ENCODE measurements at regions not wholly inside any gene's neighbourhood (a gene's known extent, or its start where the extent isn't known, plus 50 kb on each side); places are given as distances from the start of the nearest gene placed in this dataset.
"Not testable (repeated sequence)": the region's sequence is repeated elsewhere in the genome, so short reads cannot be mapped to it uniquely, and the experiment has no call there.

GRCh38 chr22:22296047-22296446 lies 51.5 kb downstream of the VPREB1 start:
- not testable (repeated sequence) for H3K9me3 ChIP-seq (ENCODE audit: low read length); H3K9ac ChIP-seq (ENCODE audit: low read length); H3K27me3 ChIP-seq (ENCODE audit: low read length); H3K36me3 ChIP-seq (ENCODE audit: insufficient read depth, low read length); DNase-seq; H3K4me1 ChIP-seq (ENCODE audit: low read length); H3K9me2 ChIP-seq (replicated peaks; ENCODE audit: insufficient read depth, low read length); H3K27ac ChIP-seq (ENCODE audit: low read length); H3K4me3 ChIP-seq (ENCODE audit: low read length); H4K20me1 ChIP-seq (ENCODE audit: insufficient read depth, low read depth, low read length); H2AFZ ChIP-seq (ENCODE audit: low read length)
- Histone ChIP-seq H3K79me2 (ENCODE audit: low read length) (peaks cover 37% of the 10 kb centered on the region), H3K4me2 (ENCODE audit: low read depth, low read length, poor library complexity, severe bottlenecking) (peak overlapping the region; percentile 29)

GRCh38 chr22:22297159-22297793 lies 52.7 kb downstream of the VPREB1 start:
- peak overlapping the region; percentile 79 for H3K4me3 ChIP-seq (ENCODE audit: low read length)
- H3K27me3 ChIP-seq (ENCODE audit: low read length); H4K20me1 ChIP-seq (ENCODE audit: insufficient read depth, low read depth, low read length); H3K9me3 ChIP-seq (ENCODE audit: low read length); H2AFZ ChIP-seq (ENCODE audit: low read length); H3K9me2 ChIP-seq (replicated peaks; ENCODE audit: insufficient read depth, low read length); H3K36me3 ChIP-seq (ENCODE audit: insufficient read depth, low read length); H3K4me1 ChIP-seq (ENCODE audit: low read length): not testable (repeated sequence)
- DNase-seq = peak; percentile 67
- peak overlapping the region; percentile 84 for H3K9ac ChIP-seq (ENCODE audit: low read length)
- peak overlapping the region; percentile 60 for H3K4me2 ChIP-seq (ENCODE audit: low read depth, low read length, poor library complexity, severe bottlenecking)
- H3K27ac ChIP-seq (ENCODE audit: low read length) = peak overlapping the region; percentile 67; the same call in 1 of the 2 replicates
- peaks cover 48% of the 10 kb centered on the region for H3K79me2 ChIP-seq (ENCODE audit: low read length)

- Histone ChIP-seq H3K4me3 (ENCODE audit: low read length) (peak overlapping the region; percentile 79), H3K27ac (ENCODE audit: low read length) (peak overlapping the region; percentile 67; the same call in 1 of the 2 replicates), H3K4me2 (ENCODE audit: low read depth, low read length, poor library complexity, severe bottlenecking) (peak overlapping the region; percentile 62), H3K79me2 (ENCODE audit: low read length) (peaks cover 50% of the 10 kb centered on the region), H3K9ac (ENCODE audit: low read length) (peak overlapping the region; percentile 84)
- not testable (repeated sequence) for H3K9me2 ChIP-seq (replicated peaks; ENCODE audit: insufficient read depth, low read length); H3K9me3 ChIP-seq (ENCODE audit: low read length); H3K4me1 ChIP-seq (ENCODE audit: low read length); H4K20me1 ChIP-seq (ENCODE audit: insufficient read depth, low read depth, low read length); H2AFZ ChIP-seq (ENCODE audit: low read length); H3K27me3 ChIP-seq (ENCODE audit: low read length); H3K36me3 ChIP-seq (ENCODE audit: insufficient read depth, low read length)
- DNase-seq = peak; percentile 92
Observed at GRCh38 chr22:22297794-22298653, 53.4 kb downstream of the VPREB1 start.

- Histone ChIP-seq H3K79me2 (ENCODE audit: low read length) (peaks cover 53% of the 10 kb centered on the region), H3K9ac (ENCODE audit: low read length) (peak overlapping the region; percentile 84), H3K4me2 (ENCODE audit: low read depth, low read length, poor library complexity, severe bottlenecking) (peak overlapping the region; percentile 62), H3K4me3 (ENCODE audit: low read length) (peak overlapping the region; percentile 79), H3K27ac (ENCODE audit: low read length) (peak overlapping the region; percentile 67; the same call in 1 of the 2 replicates)
- not testable (repeated sequence) for H3K27me3 ChIP-seq (ENCODE audit: low read length); H3K9me3 ChIP-seq (ENCODE audit: low read length); H4K20me1 ChIP-seq (ENCODE audit: insufficient read depth, low read depth, low read length); H2AFZ ChIP-seq (ENCODE audit: low read length); H3K4me1 ChIP-seq (ENCODE audit: low read length); H3K9me2 ChIP-seq (replicated peaks; ENCODE audit: insufficient read depth, low read length); H3K36me3 ChIP-seq (ENCODE audit: insufficient read depth, low read length); DNase-seq
Observed at GRCh38 chr22:22298654-22299009, 54.0 kb downstream of the VPREB1 start.

- peaks cover 56% of the 10 kb centered on the region for H3K79me2 ChIP-seq (ENCODE audit: low read length)
- not testable (repeated sequence) for H3K9ac ChIP-seq (ENCODE audit: low read length); DNase-seq; H2AFZ ChIP-seq (ENCODE audit: low read length); H3K27me3 ChIP-seq (ENCODE audit: low read length); H3K36me3 ChIP-seq (ENCODE audit: insufficient read depth, low read length); H3K27ac ChIP-seq (ENCODE audit: low read length); H3K4me3 ChIP-seq (ENCODE audit: low read length); H4K20me1 ChIP-seq (ENCODE audit: insufficient read depth, low read depth, low read length); H3K4me1 ChIP-seq (ENCODE audit: low read length); H3K9me2 ChIP-seq (replicated peaks; ENCODE audit: insufficient read depth, low read length); H3K9me3 ChIP-seq (ENCODE audit: low read length)
- peak overlapping the region; percentile 19 for H3K4me2 ChIP-seq (ENCODE audit: low read depth, low read length, poor library complexity, severe bottlenecking)
Observed at GRCh38 chr22:22300511-22300910, 55.9 kb downstream of the VPREB1 start.

- H3K9me2 ChIP-seq (replicated peaks; ENCODE audit: insufficient read depth, low read length); H3K4me3 ChIP-seq (ENCODE audit: low read length); H3K4me1 ChIP-seq (ENCODE audit: low read length); DNase-seq; H3K36me3 ChIP-seq (ENCODE audit: insufficient read depth, low read length); H2AFZ ChIP-seq (ENCODE audit: low read length); H4K20me1 ChIP-seq (ENCODE audit: insufficient read depth, low read depth, low read length); H3K27me3 ChIP-seq (ENCODE audit: low read length); H3K27ac ChIP-seq (ENCODE audit: low read length); H3K9me3 ChIP-seq (ENCODE audit: low read length); H3K9ac ChIP-seq (ENCODE audit: low read length): not testable (repeated sequence)
- H3K79me2 ChIP-seq (ENCODE audit: low read length) = peaks cover 52% of the 10 kb centered on the region
- peak overlapping the region; percentile 19 for H3K4me2 ChIP-seq (ENCODE audit: low read depth, low read length, poor library complexity, severe bottlenecking)
Observed at GRCh38 chr22:22300946-22301345, 56.4 kb downstream of the VPREB1 start.

GRCh38 chr22:22316589-22316988 lies 72.0 kb downstream of the VPREB1 start:
- Histone ChIP-seq H3K4me1 (ENCODE audit: low read length) (peaks cover 5% of the 10 kb centered on the region; the same call in 1 of the 2 replicates), H3K79me2 (ENCODE audit: low read length) (peaks cover 8% of the 10 kb centered on the region; the same call in 1 of the 2 replicates), H3K27me3 (ENCODE audit: low read length) (no peaks in the 10 kb centered on the region), H3K27ac (ENCODE audit: low read length) (no peak overlapping the region), H3K9me3 (ENCODE audit: low read length) (no peaks in the 10 kb centered on the region), H2AFZ (ENCODE audit: low read length) (no peak overlapping the region), H3K9me2 (replicated peaks; ENCODE audit: insufficient read depth, low read length) (no peaks in the 10 kb centered on the region), H3K9ac (ENCODE audit: low read length) (no peak overlapping the region), H4K20me1 (ENCODE audit: insufficient read depth, low read depth, low read length) (no peaks in the 10 kb centered on the region), H3K36me3 (ENCODE audit: insufficient read depth, low read length) (peaks cover 14% of the 10 kb centered on the region; the same call in 1 of the 2 replicates), H3K4me2 (ENCODE audit: low read depth, low read length, poor library complexity, severe bottlenecking) (no peak overlapping the region), H3K4me3 (ENCODE audit: low read length) (no peak overlapping the region)
- DNase-seq = no peak

- Histone ChIP-seq H3K4me3 (ENCODE audit: low read length) (no peak overlapping the region), H3K4me2 (ENCODE audit: low read depth, low read length, poor library complexity, severe bottlenecking) (no peak overlapping the region), H3K9me3 (ENCODE audit: low read length) (no peaks in the 10 kb centered on the region), H3K9me2 (replicated peaks; ENCODE audit: insufficient read depth, low read length) (no peaks in the 10 kb centered on the region), H3K27ac (ENCODE audit: low read length) (no peak overlapping the region), H3K4me1 (ENCODE audit: low read length) (peaks cover 5% of the 10 kb centered on the region; the same call in 1 of the 2 replicates), H3K27me3 (ENCODE audit: low read length) (no peaks in the 10 kb centered on the region), H4K20me1 (ENCODE audit: insufficient read depth, low read depth, low read length) (no peaks in the 10 kb centered on the region), H3K36me3 (ENCODE audit: insufficient read depth, low read length) (peaks cover 17% of the 10 kb centered on the region), H3K79me2 (ENCODE audit: low read length) (peaks cover 8% of the 10 kb centered on the region; the same call in 1 of the 2 replicates), H2AFZ (ENCODE audit: low read length) (no peak overlapping the region), H3K9ac (ENCODE audit: low read length) (no peak overlapping the region)
- no peak for DNase-seq
Observed at GRCh38 chr22:22318723-22319465, 74.3 kb downstream of the VPREB1 start.

Measured in Karpas-422 (cell line).